Thymus (tissue), 11 donors: ENCODE measurements at regions not wholly inside any gene's neighbourhood (a gene's known extent, or its start where the extent isn't known, plus 50 kb on each side); places are given as distances from the start of the nearest gene placed in this dataset.
A peak's percentile ranks its signal among the peaks of the same experiment; 100 is the strongest.

Experiments used
- DNase-seq, 9 donors: peaks; one replicate each; pipeline ENCODE4 v3.0.0-alpha.2; 2013; ENCODE audit warnings: low spot score in 9 of 9, low read depth in 6 of 9, missing footprints in 1 of 9
- H3K27ac ChIP-seq, 2 donors: one replicate each; pipeline ENCODE4 v1.5.1; 2013; ENCODE audit warnings: control low read depth in 1 of 2, low read depth in 1 of 2, low read length in 1 of 2, mild to moderate bottlenecking in 1 of 2, moderate library complexity in 1 of 2
- H3K27me3 ChIP-seq, 2 donors: one replicate each; pipeline ENCODE4 v1.5.1; 2013; ENCODE audit warnings: low read length in 1 of 2; ENCODE audit not compliant: control insufficient read depth in 2 of 2, insufficient read depth in 1 of 2
- H3K36me3 ChIP-seq, 2 donors: one replicate each; pipeline ENCODE4 v1.5.1; 2013; ENCODE audit warnings: low read length in 1 of 2, mild to moderate bottlenecking in 1 of 2, moderate library complexity in 1 of 2; ENCODE audit not compliant: control insufficient read depth in 2 of 2, insufficient read depth in 2 of 2
- H3K4me1 ChIP-seq, 2 donors: one replicate each; pipeline ENCODE4 v1.5.1; 2013; ENCODE audit warnings: low read length in 2 of 2; ENCODE audit not compliant: control insufficient read depth in 2 of 2, insufficient read depth in 2 of 2
- H3K4me3 ChIP-seq, 2 donors: one replicate each; pipeline ENCODE4 v1.5.1; 2013; ENCODE audit warnings: low read length in 2 of 2, control low read depth in 1 of 2, mild to moderate bottlenecking in 1 of 2
- H3K9me3 ChIP-seq, 2 donors: one replicate each; pipeline ENCODE4 v1.5.1; 2013; ENCODE audit warnings: low read length in 1 of 2, mild to moderate bottlenecking in 1 of 2; ENCODE audit not compliant: control insufficient read depth in 2 of 2, insufficient read depth in 1 of 2
- WGBS: extraction: QIAGEN DNeasy Blood & Tissue Kit; methylation state at CpG from one replicate; pipeline ENCODE4 v1.1.7; 2013; 5-methylcytosine and 5-hydroxymethylcytosine counted together
- donor health status: healthy.

- no peak overlapping the region for H3K4me3 ChIP-seq
Observed at GRCh38 chrX:8346892-8347291, 117.7 kb upstream of the VCX3B start.

DNA sequence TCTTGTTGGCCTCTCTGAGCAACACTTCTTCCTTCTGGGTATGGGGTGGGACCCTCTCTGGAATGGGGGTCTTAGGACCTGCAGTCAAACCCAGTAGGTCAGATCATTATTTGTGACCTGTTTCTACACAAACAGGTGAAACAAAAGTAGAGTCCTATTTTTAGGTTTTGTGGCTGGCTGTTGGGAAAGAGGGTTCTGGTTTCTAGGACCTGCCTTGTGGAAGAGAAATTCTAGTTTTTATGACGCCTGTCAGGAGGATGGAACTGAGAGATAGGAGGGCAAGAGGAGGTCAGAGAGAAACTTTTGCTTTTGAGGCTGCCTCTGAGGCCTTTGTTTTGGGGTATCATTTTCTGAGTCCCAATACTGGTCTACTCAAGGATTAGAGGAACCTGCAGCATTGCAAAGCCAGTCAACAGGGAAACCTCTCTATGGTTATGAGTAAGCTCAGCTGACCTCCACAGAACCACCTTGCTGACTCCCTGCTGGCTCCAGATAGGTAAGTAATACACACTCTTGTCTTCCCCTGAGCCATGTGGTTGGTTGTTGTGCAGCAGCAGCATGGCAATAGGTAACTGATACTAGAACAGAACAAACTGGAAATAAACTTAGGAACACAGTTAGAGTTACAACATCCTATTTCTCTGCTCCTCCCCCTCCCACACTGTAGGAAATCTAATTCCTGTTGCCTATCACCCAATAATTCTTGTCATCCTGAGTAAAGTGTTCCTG is 114.7 kb upstream of the VCX3B start:
- H3K27ac ChIP-seq, result no peak overlapping the region
- DNase-seq, result no peak
- H3K4me1 ChIP-seq, result no peaks in the 10 kb centered on the region
- H3K36me3 ChIP-seq, result no peaks in the 10 kb centered on the region
- 89% methylated on average over 1 of the region's 1 CpG for WGBS
- H3K4me3 ChIP-seq, result no peak overlapping the region
- no peaks in the 10 kb centered on the region for H3K27me3 ChIP-seq
- no peaks in the 10 kb centered on the region for H3K9me3 ChIP-seq

More at GRCh38 chrX:8346892-8347291, 117.7 kb upstream of the VCX3B start:
- no peaks in the 10 kb centered on the region for H3K27me3 ChIP-seq
- 96% methylated on average over 3 of the region's 3 CpGs for WGBS
- no peak overlapping the region for H3K27ac ChIP-seq
- no peaks in the 10 kb centered on the region for H3K4me1 ChIP-seq
- no peaks in the 10 kb centered on the region for H3K9me3 ChIP-seq
- no peaks in the 10 kb centered on the region for H3K36me3 ChIP-seq
- no peak for DNase-seq

DNA sequence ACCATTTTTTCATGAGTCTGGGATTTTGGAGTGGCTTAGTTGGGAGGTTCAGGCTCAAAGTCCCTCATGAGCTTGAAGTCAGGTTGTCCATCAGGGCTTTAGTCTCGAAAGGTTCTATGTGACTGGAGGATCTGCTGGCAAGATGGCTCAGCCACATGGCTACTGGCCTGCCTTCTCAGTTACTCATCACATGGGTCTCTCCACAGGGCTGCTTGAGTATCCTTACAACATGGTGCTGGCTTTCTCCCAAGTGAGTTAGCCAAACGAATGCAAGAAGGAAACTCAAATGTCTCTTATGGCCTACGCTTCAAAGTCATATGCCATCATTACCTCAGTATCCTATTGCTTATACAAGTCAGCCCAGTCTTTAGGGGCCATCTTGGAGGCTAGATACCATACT is 106.3 kb upstream of the VCX3B start:
- WGBS, result 93% methylated on average over 3 of the region's 3 CpGs
- no peaks in the 10 kb centered on the region for H3K4me1 ChIP-seq

GRCh38 chrX:8364369-8365141 is 100.1 kb upstream of the VCX3B start:
- Histone ChIP-seq H3K4me1 (no peaks in the 10 kb centered on the region), H3K9me3 (no peaks in the 10 kb centered on the region), H3K27me3 (no peaks in the 10 kb centered on the region), H3K36me3 (no peaks in the 10 kb centered on the region), H3K27ac (no peak overlapping the region), H3K4me3 (no peak overlapping the region)
- WGBS, result 40% methylated on average over 13 of the region's 13 CpGs
- DNase-seq, result peak in 2 of 9 donors; percentile 18 to 29

More for the DNA sequence above, 106.3 kb upstream of the VCX3B start:
- Histone ChIP-seq H3K4me3 (no peak overlapping the region), H3K27me3 (no peaks in the 10 kb centered on the region), H3K27ac (no peak overlapping the region), H3K36me3 (no peaks in the 10 kb centered on the region), H3K9me3 (no peaks in the 10 kb centered on the region)
- DNase-seq, result no peak

DNA sequence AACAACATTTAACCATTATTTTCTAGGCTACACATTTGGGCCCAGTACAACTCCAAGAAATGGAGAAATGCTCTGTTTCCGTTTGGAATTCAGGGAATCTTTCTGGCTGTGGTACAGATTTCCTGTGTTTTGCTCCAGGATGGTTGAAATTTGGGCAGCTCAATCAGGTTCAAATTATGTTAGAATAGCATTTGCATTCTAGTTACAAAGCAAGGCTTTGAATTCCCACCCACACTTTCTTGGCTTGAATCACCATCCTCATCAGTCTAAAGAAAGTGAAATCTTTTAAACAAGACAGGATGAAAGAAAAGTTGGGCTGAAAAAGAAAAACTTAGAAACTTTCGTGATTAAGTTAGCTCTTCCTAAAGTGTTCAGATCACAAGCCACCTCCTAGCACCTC is 98.1 kb upstream of the VCX3B start:
- H3K4me3 ChIP-seq, result no peak overlapping the region
- DNase-seq, result no peak
- H3K36me3 ChIP-seq, result no peaks in the 10 kb centered on the region
- no peak overlapping the region for H3K27ac ChIP-seq
- WGBS, result 86% methylated on average over 2 of the region's 2 CpGs
- no peaks in the 10 kb centered on the region for H3K9me3 ChIP-seq
- no peaks in the 10 kb centered on the region for H3K27me3 ChIP-seq
- H3K4me1 ChIP-seq, result no peaks in the 10 kb centered on the region

GRCh38 chrX:8374041-8374825 is 90.4 kb upstream of the VCX3B start:
- 95% methylated on average over 7 of the region's 7 CpGs for WGBS
- no peak overlapping the region for H3K27ac ChIP-seq
- H3K27me3 ChIP-seq, result no peaks in the 10 kb centered on the region
- peaks cover 0 to 9% of the 10 kb centered on the region in 2 donors for H3K9me3 ChIP-seq
- no peaks in the 10 kb centered on the region for H3K4me1 ChIP-seq
- DNase-seq, result no peak
- no peaks in the 10 kb centered on the region for H3K36me3 ChIP-seq
- no peak overlapping the region for H3K4me3 ChIP-seq

DNA sequence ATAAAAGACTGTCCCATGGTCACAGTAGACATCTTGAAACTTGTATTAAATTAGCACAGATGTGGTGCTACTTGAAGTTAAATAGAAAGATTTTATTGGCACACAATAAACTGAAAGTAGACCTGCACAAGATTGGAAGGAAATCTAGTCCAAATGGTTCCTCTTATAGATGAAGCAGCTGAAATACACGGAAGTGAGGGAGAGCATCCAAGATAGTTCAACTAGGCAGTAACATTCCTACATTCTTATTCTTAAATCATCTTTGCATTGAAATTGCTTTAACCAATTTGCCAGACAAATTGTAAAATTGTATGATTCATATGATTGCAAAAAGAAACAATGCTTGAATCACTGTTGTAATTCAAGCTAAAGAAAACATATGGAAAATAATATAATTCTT is 87.6 kb upstream of the VCX3B start:
- Histone ChIP-seq H3K9me3 (peaks cover 0 to 9% of the 10 kb centered on the region in 2 donors), H3K36me3 (no peaks in the 10 kb centered on the region), H3K4me1 (no peaks in the 10 kb centered on the region), H3K27ac (no peak overlapping the region), H3K27me3 (no peaks in the 10 kb centered on the region), H3K4me3 (no peak overlapping the region)
- DNase-seq, result no peak
- 89% methylated on average over 1 of the region's 1 CpG for WGBS

- Histone ChIP-seq H3K4me1 (no peaks in the 10 kb centered on the region), H3K4me3 (no peak overlapping the region), H3K27ac (no peak overlapping the region), H3K36me3 (no peaks in the 10 kb centered on the region), H3K9me3 (no peaks in the 10 kb centered on the region), H3K27me3 (no peaks in the 10 kb centered on the region)
- DNase-seq, result no peak
- 70% methylated on average over 2 of the region's 2 CpGs for WGBS
Observed at GRCh38 chrX:8390771-8391170, 73.9 kb upstream of the VCX3B start.

DNA sequence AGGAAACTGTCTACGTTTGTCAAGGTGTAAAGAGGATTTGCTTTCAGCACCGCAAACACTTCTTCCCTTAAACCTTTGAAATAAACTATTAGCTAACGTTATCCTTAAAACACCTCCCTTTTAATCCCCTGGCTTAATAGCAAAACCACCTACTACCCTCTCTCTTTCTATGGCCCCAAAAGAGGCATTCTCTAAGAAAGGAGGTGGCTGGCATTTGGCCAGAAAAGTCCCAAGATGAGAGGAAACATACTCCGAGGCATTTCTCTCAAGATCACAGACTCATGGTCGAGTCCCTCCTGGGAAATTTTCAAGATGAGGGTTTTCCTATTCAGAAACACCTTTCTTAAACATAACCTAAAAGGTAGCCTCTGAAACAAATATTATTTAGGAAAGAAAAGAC is 60.6 kb upstream of the VCX3B start:
- no peak overlapping the region for H3K4me3 ChIP-seq
- H3K36me3 ChIP-seq, result no peaks in the 10 kb centered on the region
- H3K4me1 ChIP-seq, result no peaks in the 10 kb centered on the region
- no peak for DNase-seq
- H3K27me3 ChIP-seq, result no peaks in the 10 kb centered on the region
- H3K9me3 ChIP-seq, result no peaks in the 10 kb centered on the region
- no peak overlapping the region for H3K27ac ChIP-seq
- WGBS, result 73% methylated on average over 5 of the region's 5 CpGs
